Right renal cortex interstitium (tissue), 3 donors: ENCODE measurements at regions not wholly inside any gene's neighbourhood (a gene's known extent, or its start where the extent isn't known, plus 50 kb on each side); places are given as distances from the start of the nearest gene placed in this dataset.
"Not testable (repeated sequence)": the region's sequence is repeated elsewhere in the genome, so short reads cannot be mapped to it uniquely, and the experiment has no call there.

Experiments
- DNase-seq, 3 donors: peaks; one replicate each; pipeline ENCODE4 v3.0.0-alpha.2; 2013; ENCODE audit warnings: low read depth in 3 of 3, low spot score in 2 of 3

- DNase-seq, result not testable (repeated sequence)
Observed at GRCh38 chr2:5022708-5023635, 669.2 kb upstream of the SOX11 start.

- DNase-seq, result no peak
Observed at GRCh38 chr2:5026571-5027234, 665.5 kb upstream of the SOX11 start.

- DNase-seq, result no peak
Observed at GRCh38 chr2:5035057-5035488, 657.1 kb upstream of the SOX11 start.

GRCh38 chr2:5036256-5036655 is 655.9 kb upstream of the SOX11 start:
- no peak for DNase-seq

GRCh38 chr2:5039241-5039975 is 652.8 kb upstream of the SOX11 start:
- no peak for DNase-seq

GRCh38 chr2:5040571-5040970 is 651.6 kb upstream of the SOX11 start:
- no peak for DNase-seq

- no peak for DNase-seq
Observed at GRCh38 chr2:5041501-5041900, 650.7 kb upstream of the SOX11 start.

GRCh38 chr2:5042666-5043440 is 649.3 kb upstream of the SOX11 start:
- DNase-seq, result no peak

GRCh38 chr2:5051300-5051699 is 640.9 kb upstream of the SOX11 start:
- DNase-seq, result no peak

GRCh38 chr2:5052905-5053304 is 639.3 kb upstream of the SOX11 start:
- DNase-seq, result no peak

- DNase-seq, result no peak
Observed at GRCh38 chr2:5057891-5058351, 634.3 kb upstream of the SOX11 start.

GRCh38 chr2:5060956-5061355 is 631.2 kb upstream of the SOX11 start:
- no peak for DNase-seq

- no peak for DNase-seq
Observed at GRCh38 chr2:5064687-5065086, 627.5 kb upstream of the SOX11 start.

GRCh38 chr2:5067816-5068215 is 624.4 kb upstream of the SOX11 start:
- no peak for DNase-seq

GRCh38 chr2:5070257-5070656 is 621.9 kb upstream of the SOX11 start:
- DNase-seq, result no peak

GRCh38 chr2:5074733-5075132 is 617.5 kb upstream of the SOX11 start:
- no peak for DNase-seq

- DNase-seq, result no peak
Observed at GRCh38 chr2:5076599-5076998, 615.6 kb upstream of the SOX11 start.

- DNase-seq, result no peak
Observed at GRCh38 chr2:5077479-5078089, 614.6 kb upstream of the SOX11 start.

- no peak for DNase-seq
Observed at GRCh38 chr2:5083402-5083801, 608.8 kb upstream of the SOX11 start.

GRCh38 chr2:5089409-5089808 is 602.8 kb upstream of the SOX11 start:
- no peak for DNase-seq
